ENCODE measurements at regions not wholly inside any gene's neighbourhood (a gene's known extent, or its start where the extent isn't known, plus 50 kb on each side); places are given as distances from the start of the nearest gene placed in this dataset.

DNA sequence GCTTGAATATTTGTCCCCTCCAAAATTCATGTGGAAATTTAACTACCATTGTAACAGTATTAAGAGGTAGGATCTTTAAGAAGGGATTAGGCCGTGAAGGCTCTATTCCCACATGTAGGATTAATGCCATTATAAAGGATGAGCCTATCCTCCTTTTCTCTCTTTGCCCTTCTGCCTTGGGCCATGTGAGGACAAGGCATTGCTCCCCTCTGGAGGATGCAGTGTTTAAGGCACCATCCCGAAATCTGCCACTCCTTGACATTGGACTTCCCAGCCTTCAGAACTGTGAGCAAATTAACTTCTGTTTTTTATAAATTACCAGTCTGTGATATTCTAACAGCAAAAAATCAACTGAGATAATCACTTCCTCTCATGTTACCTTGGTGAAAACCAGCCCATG lies 124.4 kb downstream of the TOMM20 start:
- TF ChIP-seq ZNF546 (CRISPR knock-in tag; conservative IDR thresholded peaks at IDR 0.05): no peak
- no peak for TF ChIP-seq GABPA (IDR thresholded peaks at IDR 0.05; ENCODE audit: low read depth, low read length)
- no peak for TF ChIP-seq GABPA (CRISPR knock-in tag; IDR thresholded peaks at IDR 0.05; ENCODE audit: low read depth)
- TF ChIP-seq ZNF839 (CRISPR knock-in tag; IDR thresholded peaks at IDR 0.05; ENCODE audit: borderline replicate concordance): no peak
- no peak for TF ChIP-seq JUNB (CRISPR knock-in tag; IDR thresholded peaks at IDR 0.05; ENCODE audit: borderline replicate concordance)
- no peak for TF ChIP-seq AGO2 (optimal IDR thresholded peaks at IDR 0.05; ENCODE audit: low read depth, low read length)
- TF ChIP-seq MYC (CRISPR knock-in tag; IDR thresholded peaks at IDR 0.05; ENCODE audit: borderline replicate concordance): no peak
- no peak for TF ChIP-seq CREB1 (IDR thresholded peaks at IDR 0.05)
- TF ChIP-seq CREB1 (CRISPR knock-in tag; IDR thresholded peaks at IDR 0.05): no peak
- DNase-seq (ENCODE audit: low spot score): no peak
- Histone ChIP-seq H3K27me3 (ENCODE audit: control insufficient read depth in 1 of 2, insufficient read depth in 2 of 2, low read length in 2 of 2) (no peaks in the 10 kb centered on the region), H3K4me3 (replicated peaks in 1 of 3; ENCODE audit: insufficient read depth in 1 of 3, low read depth in 2 of 3, low read length in 3 of 3) (no peak overlapping the region), H3K9me3 (ENCODE audit: low read length) (no peaks in the 10 kb centered on the region), H3K9ac (ENCODE audit: insufficient read depth, low read depth, low read length) (no peak overlapping the region), H3K4me2 (ENCODE audit: low read depth, low read length) (no peak overlapping the region), H4K20me1 (ENCODE audit: insufficient read depth, low read length) (no peaks in the 10 kb centered on the region), H3K36me3 (replicated peaks in 1 of 2; ENCODE audit: control insufficient read depth in 1 of 2, insufficient read depth in 2 of 2, low read length in 2 of 2) (no peaks in the 10 kb centered on the region), H3K79me2 (ENCODE audit: insufficient read depth, low read length) (no peaks in the 10 kb centered on the region), H3K27ac (ENCODE audit: extremely low read length, insufficient read depth, low read length) (no peak overlapping the region), H2AFZ (ENCODE audit: low read length) (no peak overlapping the region), H3K4me1 (ENCODE audit: insufficient read depth, low read length) (peaks cover 11% of the 10 kb centered on the region)
- no TSS peak for BruUV-seq (replicated peaks)
- ChIA-PET POLR2A (no interaction called here), CTCF (ENCODE audit: low intra/inter-chr PET ratio, low total read pairs) (no interaction called here)
- intact Hi-C loops (cut with micrococcal nuclease; ENCODE audit: unreplicated experiment): no loop called here
- no peak for FAIRE-seq
- 74% methylated on average over 2 of the region's 2 CpGs for WGBS (ENCODE audit: low lambda C conversion rate)
- in situ Hi-C loops (cut with HindIII; ENCODE audit: extremely low pct_ligation_motif_present, low pct_unique_long_range_greater_than_20kb): no loop called here
- ATAC-seq: no peak

DNA sequence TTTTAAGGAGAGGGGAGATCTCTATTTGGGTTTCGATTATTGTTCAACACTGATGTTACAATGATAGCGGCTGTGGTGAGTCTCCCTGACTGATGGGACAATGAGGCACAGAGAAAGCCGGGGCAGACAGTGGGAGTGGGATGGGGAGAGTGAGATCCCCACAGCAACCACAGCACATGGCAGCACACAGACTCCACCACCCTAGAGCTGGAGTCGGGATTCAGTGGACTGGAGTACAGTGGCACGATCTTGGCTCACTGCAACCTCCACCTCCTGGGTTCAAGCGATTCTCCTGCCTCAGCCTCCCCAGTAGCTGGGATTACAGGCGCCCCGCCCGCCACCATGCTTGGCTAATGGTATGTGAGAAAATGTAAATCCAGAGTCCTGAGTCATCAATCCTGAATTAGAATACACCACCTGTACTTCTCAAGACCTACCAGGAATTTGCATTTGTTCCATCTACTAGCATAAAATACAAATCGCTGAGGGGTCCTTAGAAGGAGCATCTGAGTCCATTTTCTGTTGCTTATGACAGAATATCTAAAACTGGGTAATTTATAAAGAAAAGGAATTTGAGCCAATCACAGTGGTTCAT lies 125.8 kb downstream of the TOMM20 start:
- ChIA-PET POLR2A (no interaction called here), CTCF (ENCODE audit: low intra/inter-chr PET ratio, low total read pairs) (no interaction called here)
- Histone ChIP-seq H3K79me2 (ENCODE audit: insufficient read depth, low read length) (no peaks in the 10 kb centered on the region), H3K4me1 (ENCODE audit: insufficient read depth, low read length) (peaks cover 26% of the 10 kb centered on the region), H3K9me3 (ENCODE audit: low read length) (no peaks in the 10 kb centered on the region), H3K36me3 (replicated peaks in 1 of 2; ENCODE audit: control insufficient read depth in 1 of 2, insufficient read depth in 2 of 2, low read length in 2 of 2) (no peaks in the 10 kb centered on the region), H3K27me3 (ENCODE audit: control insufficient read depth in 1 of 2, insufficient read depth in 2 of 2, low read length in 2 of 2) (no peaks in the 10 kb centered on the region), H3K4me2 (ENCODE audit: low read depth, low read length) (no peak overlapping the region), H3K9ac (ENCODE audit: insufficient read depth, low read depth, low read length) (no peak overlapping the region), H2AFZ (ENCODE audit: low read length) (no peak overlapping the region), H4K20me1 (ENCODE audit: insufficient read depth, low read length) (no peaks in the 10 kb centered on the region), H3K4me3 (replicated peaks in 1 of 3; ENCODE audit: insufficient read depth in 1 of 3, low read depth in 2 of 3, low read length in 3 of 3) (no peak overlapping the region), H3K27ac (ENCODE audit: extremely low read length, insufficient read depth, low read length) (no peak overlapping the region)
- FAIRE-seq: no peak
- BruUV-seq (replicated peaks): no TSS peak
- 90% methylated on average over 10 of the region's 10 CpGs for WGBS (ENCODE audit: low lambda C conversion rate)
- intact Hi-C loops (cut with micrococcal nuclease; ENCODE audit: unreplicated experiment): no loop called here
- in situ Hi-C loops (cut with HindIII; ENCODE audit: extremely low pct_ligation_motif_present, low pct_unique_long_range_greater_than_20kb): no loop called here
- no peak for DNase-seq (ENCODE audit: low spot score)
- no peak for ATAC-seq
- TF ChIP-seq, protein P1, sequence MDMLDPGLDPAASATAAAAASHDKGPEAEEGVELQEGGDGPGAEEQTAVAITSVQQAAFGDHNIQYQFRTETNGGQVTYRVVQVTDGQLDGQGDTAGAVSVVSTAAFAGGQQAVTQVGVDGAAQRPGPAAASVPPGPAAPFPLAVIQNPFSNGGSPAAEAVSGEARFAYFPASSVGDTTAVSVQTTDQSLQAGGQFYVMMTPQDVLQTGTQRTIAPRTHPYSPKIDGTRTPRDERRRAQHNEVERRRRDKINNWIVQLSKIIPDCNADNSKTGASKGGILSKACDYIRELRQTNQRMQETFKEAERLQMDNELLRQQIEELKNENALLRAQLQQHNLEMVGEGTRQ (IDR thresholded peaks at IDR 0.05; ENCODE audit: low read depth, low read length): no peak
- TF ChIP-seq, protein P1 (CRISPR knock-in tag; IDR thresholded peaks at IDR 0.05; ENCODE audit: borderline replicate concordance): no peak
- TF ChIP-seq, protein P2, sequence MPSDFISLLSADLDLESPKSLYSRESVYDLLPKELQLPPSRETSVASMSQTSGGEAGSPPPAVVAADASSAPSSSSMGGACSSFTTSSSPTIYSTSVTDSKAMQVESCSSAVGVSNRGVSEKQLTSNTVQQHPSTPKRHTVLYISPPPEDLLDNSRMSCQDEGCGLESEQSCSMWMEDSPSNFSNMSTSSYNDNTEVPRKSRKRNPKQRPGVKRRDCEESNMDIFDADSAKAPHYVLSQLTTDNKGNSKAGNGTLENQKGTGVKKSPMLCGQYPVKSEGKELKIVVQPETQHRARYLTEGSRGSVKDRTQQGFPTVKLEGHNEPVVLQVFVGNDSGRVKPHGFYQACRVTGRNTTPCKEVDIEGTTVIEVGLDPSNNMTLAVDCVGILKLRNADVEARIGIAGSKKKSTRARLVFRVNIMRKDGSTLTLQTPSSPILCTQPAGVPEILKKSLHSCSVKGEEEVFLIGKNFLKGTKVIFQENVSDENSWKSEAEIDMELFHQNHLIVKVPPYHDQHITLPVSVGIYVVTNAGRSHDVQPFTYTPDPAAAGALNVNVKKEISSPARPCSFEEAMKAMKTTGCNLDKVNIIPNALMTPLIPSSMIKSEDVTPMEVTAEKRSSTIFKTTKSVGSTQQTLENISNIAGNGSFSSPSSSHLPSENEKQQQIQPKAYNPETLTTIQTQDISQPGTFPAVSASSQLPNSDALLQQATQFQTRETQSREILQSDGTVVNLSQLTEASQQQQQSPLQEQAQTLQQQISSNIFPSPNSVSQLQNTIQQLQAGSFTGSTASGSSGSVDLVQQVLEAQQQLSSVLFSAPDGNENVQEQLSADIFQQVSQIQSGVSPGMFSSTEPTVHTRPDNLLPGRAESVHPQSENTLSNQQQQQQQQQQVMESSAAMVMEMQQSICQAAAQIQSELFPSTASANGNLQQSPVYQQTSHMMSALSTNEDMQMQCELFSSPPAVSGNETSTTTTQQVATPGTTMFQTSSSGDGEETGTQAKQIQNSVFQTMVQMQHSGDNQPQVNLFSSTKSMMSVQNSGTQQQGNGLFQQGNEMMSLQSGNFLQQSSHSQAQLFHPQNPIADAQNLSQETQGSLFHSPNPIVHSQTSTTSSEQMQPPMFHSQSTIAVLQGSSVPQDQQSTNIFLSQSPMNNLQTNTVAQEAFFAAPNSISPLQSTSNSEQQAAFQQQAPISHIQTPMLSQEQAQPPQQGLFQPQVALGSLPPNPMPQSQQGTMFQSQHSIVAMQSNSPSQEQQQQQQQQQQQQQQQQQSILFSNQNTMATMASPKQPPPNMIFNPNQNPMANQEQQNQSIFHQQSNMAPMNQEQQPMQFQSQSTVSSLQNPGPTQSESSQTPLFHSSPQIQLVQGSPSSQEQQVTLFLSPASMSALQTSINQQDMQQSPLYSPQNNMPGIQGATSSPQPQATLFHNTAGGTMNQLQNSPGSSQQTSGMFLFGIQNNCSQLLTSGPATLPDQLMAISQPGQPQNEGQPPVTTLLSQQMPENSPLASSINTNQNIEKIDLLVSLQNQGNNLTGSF (CRISPR knock-in tag; IDR thresholded peaks at IDR 0.05): no peak
- no peak for TF ChIP-seq ZNF451 (CRISPR knock-in tag; IDR thresholded peaks at IDR 0.05)
